T-cell (primary cell): ENCODE measurements at regions not wholly inside any gene's neighbourhood (a gene's known extent, or its start where the extent isn't known, plus 50 kb on each side); places are given as distances from the start of the nearest gene placed in this dataset.
"Not testable (repeated sequence)": the region's sequence is repeated elsewhere in the genome, so short reads cannot be mapped to it uniquely, and the experiment has no call there.

Experiments
- ATAC-seq, 4 experiments: fragments of 200-7000 bp in 3 of 4; fragments of 150-1000 bp in 1 of 4; cut with Tn5 transposase; replicated peaks in 1 of 4; 1 replicate in 3 of 4; 2 replicates in 1 of 4; pipeline ENCODE4 v1.10.0; 2021; ENCODE audit warnings: moderate library complexity in 3 of 4, mild to moderate bottlenecking in 2 of 4, moderate number of reproducible peaks in 1 of 4
- CTCF ChIA-PET, 2 donors: fragments of 300-600 bp; sonication (Branson Sonifier 250); formaldehyde crosslinking; loops; one replicate each; lab custom pipeline; 2022; ENCODE audit warnings: antibody characterized with exemption in 2 of 2; lab: Charles Lee
- POLR2A ChIA-PET, 2 donors: fragments of 300-600 bp; sonication (Branson Sonifier 250); formaldehyde crosslinking; loops; one replicate each; lab custom pipeline; 2022; ENCODE audit warnings: antibody characterized with exemption in 2 of 2; lab: Charles Lee
- DNase-seq, 35 experiments: peaks; one replicate each; pipeline versions ENCODE4 v3.0.0 to v3.0.0-alpha.2; 2013 to 2023
- H3K27ac ChIP-seq: one replicate; pipeline ENCODE4 v1.5.1; 2013; ENCODE audit warnings: low read length
- H3K27me3 ChIP-seq, 2 experiments: replicated peaks in 1 of 2; 1 replicate in 1 of 2; 2 replicates in 1 of 2; pipeline versions ENCODE4 v1.6.1 to v1.7.0; 2013; ENCODE audit warnings: low read length in 1 of 2, mixed read lengths in 1 of 2; ENCODE audit not compliant: control insufficient read depth in 2 of 2, insufficient read depth in 2 of 2; ENCODE audit errors: extremely low read depth in 1 of 2
- H3K36me3 ChIP-seq, 2 donors: 1 replicate in 1 of 2; 2 replicates in 1 of 2; pipeline versions ENCODE4 v1.6.1 to v1.7.0; 2013; ENCODE audit warnings: low read length in 1 of 2; ENCODE audit not compliant: control insufficient read depth in 2 of 2, insufficient read depth in 1 of 2; ENCODE audit errors: extremely low read depth in 1 of 2
- H3K4me1 ChIP-seq, 2 experiments: 1 replicate in 1 of 2; 2 replicates in 1 of 2; pipeline versions ENCODE4 v1.6.1 to v1.7.0; 2013; ENCODE audit warnings: low read length in 2 of 2, mixed read lengths in 1 of 2; ENCODE audit not compliant: insufficient read depth in 2 of 2, control insufficient read depth in 1 of 2; ENCODE audit errors: extremely low read depth in 1 of 2
- H3K4me3 ChIP-seq, 2 donors: 1 replicate in 1 of 2; 2 replicates in 1 of 2; pipeline versions ENCODE4 v1.5.1 to v1.7.0; 2013; ENCODE audit warnings: mild to moderate bottlenecking in 2 of 2, low read length in 1 of 2, moderate library complexity in 1 of 2; ENCODE audit not compliant: control insufficient read depth in 1 of 2; ENCODE audit errors: extremely low read depth in 1 of 2
- H3K9me3 ChIP-seq: 2 replicates; pipeline ENCODE4 v1.7.0; 2013
- H3K27ac Mint-ChIP-seq, 2 donors: one replicate each; pipeline ENCODE4 v1.8.0; 2020 to 2021; ENCODE audit warnings: mild to moderate bottlenecking in 2 of 2, mixed read lengths in 2 of 2
- H3K27me3 Mint-ChIP-seq, 2 donors: one replicate each; pipeline ENCODE4 v1.8.0; 2021 to 2022; ENCODE audit warnings: mixed read lengths in 2 of 2
- H3K36me3 Mint-ChIP-seq: one replicate; pipeline ENCODE4 v1.8.0; 2021; ENCODE audit warnings: mixed read lengths
- H3K4me1 Mint-ChIP-seq, 3 donors: one replicate each; pipeline ENCODE4 v1.8.0; 2020 to 2022; ENCODE audit warnings: mixed read lengths in 3 of 3, mild to moderate bottlenecking in 1 of 3
- H3K4me3 Mint-ChIP-seq, 3 donors: one replicate each; pipeline ENCODE4 v1.8.0; 2020 to 2022; ENCODE audit warnings: mild to moderate bottlenecking in 3 of 3, mixed read lengths in 3 of 3, moderate library complexity in 3 of 3
- H3K9me3 Mint-ChIP-seq, 3 donors: one replicate each; pipeline ENCODE4 v1.8.0; 2020 to 2022; ENCODE audit warnings: mixed read lengths in 3 of 3
- WGBS: methylation state at CpG from one replicate; pipeline ENCODE4 v1.1.5; 2013; ENCODE audit warnings: missing lambda C conversion rate; ENCODE audit not compliant: insufficient coverage; 5-methylcytosine and 5-hydroxymethylcytosine counted together

- no peaks in the 10 kb centered on the region for H3K36me3 Mint-ChIP-seq
- ChIA-PET POLR2A (no interaction called here), CTCF (interaction anchor here in 1 of 2 donors (0.7 kb wide), 1 partner anchor 1404 kb away, joined by 3 read pairs; no protein-coding TSS in a partner anchor)
- no peaks in the 10 kb centered on the region for H3K4me1 ChIP-seq
- H3K4me3 ChIP-seq: no peak overlapping the region
- no peak for DNase-seq
- H3K36me3 ChIP-seq: no peaks in the 10 kb centered on the region
- ATAC-seq: no peak
- H3K27ac ChIP-seq: no peak overlapping the region
- WGBS: 100% methylated on average over 1 of the region's 2 CpGs
- H3K9me3 ChIP-seq: no peaks in the 10 kb centered on the region
- H3K27me3 Mint-ChIP-seq: peaks cover 62 to 63% of the 10 kb centered on the region in 2 donors
- no peak overlapping the region for H3K4me3 Mint-ChIP-seq
- no peak overlapping the region for H3K27ac Mint-ChIP-seq
- H3K4me1 Mint-ChIP-seq: no peaks in the 10 kb centered on the region
- no peaks in the 10 kb centered on the region for H3K9me3 Mint-ChIP-seq
- H3K27me3 ChIP-seq: peaks cover 2 to 46% of the 10 kb centered on the region in 2 experiments
Observed at GRCh38 chr10:100647928-100648327, 97.5 kb upstream of the PAX2 start.

- no peak overlapping the region for H3K4me3 ChIP-seq
- CTCF ChIA-PET: no interaction called here
- H3K27me3 ChIP-seq: peaks cover 2 to 54% of the 10 kb centered on the region in 2 experiments
- WGBS: 89% methylated on average over 4 of the region's 7 CpGs
- no peaks in the 10 kb centered on the region for H3K9me3 Mint-ChIP-seq
- no peak overlapping the region for H3K27ac ChIP-seq
- peaks cover 67 to 69% of the 10 kb centered on the region in 2 donors for H3K27me3 Mint-ChIP-seq
- H3K4me3 Mint-ChIP-seq: no peak overlapping the region
- POLR2A ChIA-PET: no interaction called here
- H3K4me1 ChIP-seq: peaks cover 0 to 24% of the 10 kb centered on the region in 2 experiments
- H3K27ac Mint-ChIP-seq: no peak overlapping the region
- no peaks in the 10 kb centered on the region for H3K36me3 Mint-ChIP-seq
- peaks cover 15 to 18% (median 18%) of the 10 kb centered on the region in 3 donors for H3K4me1 Mint-ChIP-seq
- H3K36me3 ChIP-seq: no peaks in the 10 kb centered on the region
- DNase-seq (no peak), ATAC-seq (no peak)
- H3K9me3 ChIP-seq: no peaks in the 10 kb centered on the region
Observed at GRCh38 chr10:100650693-100651092, 94.7 kb upstream of the PAX2 start.

GRCh38 chr10:100651099-100651498 lies 94.3 kb upstream of the PAX2 start:
- ATAC-seq, H3K27ac Mint-ChIP-seq, DNase-seq, H3K9me3 ChIP-seq, POLR2A ChIA-PET, H3K27ac ChIP-seq, H3K9me3 Mint-ChIP-seq, H3K36me3 ChIP-seq, H3K4me3 Mint-ChIP-seq, CTCF ChIA-PET, H3K36me3 Mint-ChIP-seq, H3K4me3 ChIP-seq: not testable (repeated sequence)
- Histone ChIP-seq H3K4me1 (peaks cover 0 to 28% of the 10 kb centered on the region in 2 experiments), H3K27me3 (peaks cover 2 to 56% of the 10 kb centered on the region in 2 experiments)
- 81% methylated on average over 2 of the region's 3 CpGs for WGBS
- peaks cover 20 to 22% (median 22%) of the 10 kb centered on the region in 3 donors for H3K4me1 Mint-ChIP-seq
- peaks cover 69% of the 10 kb centered on the region in 2 donors for H3K27me3 Mint-ChIP-seq

GRCh38 chr10:100651916-100652315 lies 93.5 kb upstream of the PAX2 start:
- Histone ChIP-seq H3K27me3 (peaks cover 2 to 60% of the 10 kb centered on the region in 2 experiments), H3K36me3 (no peaks in the 10 kb centered on the region), H3K4me3 (no peak overlapping the region), H3K27ac (no peak overlapping the region), H3K9me3 (no peaks in the 10 kb centered on the region), H3K4me1 (peaks cover 0 to 29% of the 10 kb centered on the region in 2 experiments)
- WGBS: 90% methylated on average over 2 of the region's 6 CpGs
- Mint-ChIP-seq H3K36me3 (no peaks in the 10 kb centered on the region), H3K27me3 (peaks cover 62 to 66% of the 10 kb centered on the region in 2 donors), H3K4me3 (no peak overlapping the region), H3K9me3 (no peaks in the 10 kb centered on the region), H3K4me1 (peaks cover 20 to 23% (median 22%) of the 10 kb centered on the region in 3 donors), H3K27ac (peak overlapping the region in 1 of 2 donors; percentile 1)
- CTCF ChIA-PET: no interaction called here
- POLR2A ChIA-PET: no interaction called here
- no peak for DNase-seq
- no peak for ATAC-seq

GRCh38 chr10:100652406-100653135 lies 92.8 kb upstream of the PAX2 start:
- Mint-ChIP-seq H3K4me1 (peaks cover 20 to 24% (median 23%) of the 10 kb centered on the region in 3 donors), H3K36me3 (no peaks in the 10 kb centered on the region), H3K9me3 (no peaks in the 10 kb centered on the region), H3K4me3 (no peak overlapping the region), H3K27me3 (peaks cover 67% of the 10 kb centered on the region in 2 donors), H3K27ac (no peak overlapping the region)
- Histone ChIP-seq H3K4me1 (peaks cover 0 to 29% of the 10 kb centered on the region in 2 experiments), H3K9me3 (no peaks in the 10 kb centered on the region), H3K27me3 (peaks cover 4 to 64% of the 10 kb centered on the region in 2 experiments), H3K4me3 (no peak overlapping the region), H3K27ac (no peak overlapping the region), H3K36me3 (no peaks in the 10 kb centered on the region)
- ChIA-PET CTCF (no interaction called here), POLR2A (interaction anchor here in 1 of 2 donors (0.6 kb wide), 1 partner anchor 853 kb away, joined by 3 read pairs; no protein-coding TSS in a partner anchor)
- 27% methylated on average over 3 of the region's 7 CpGs for WGBS
- ATAC-seq (no peak), DNase-seq (no peak)

- no peaks in the 10 kb centered on the region for H3K9me3 Mint-ChIP-seq
- H3K4me3 ChIP-seq: no peak overlapping the region
- H3K27me3 Mint-ChIP-seq: peaks cover 70% of the 10 kb centered on the region in 2 donors
- ChIA-PET POLR2A (no interaction called here), CTCF (no interaction called here)
- peaks cover 9 to 65% of the 10 kb centered on the region in 2 experiments for H3K27me3 ChIP-seq
- H3K4me1 Mint-ChIP-seq: peaks cover 20 to 24% (median 23%) of the 10 kb centered on the region in 3 donors
- DNase-seq (no peak), ATAC-seq (no peak)
- H3K4me1 ChIP-seq: peaks cover 0 to 29% of the 10 kb centered on the region in 2 experiments
- no peaks in the 10 kb centered on the region for H3K36me3 ChIP-seq
- no peak overlapping the region for H3K27ac Mint-ChIP-seq
- H3K4me3 Mint-ChIP-seq: peak overlapping the region; percentile 19 to 91 (median 41)
- H3K36me3 Mint-ChIP-seq: no peaks in the 10 kb centered on the region
- H3K27ac ChIP-seq: no peak overlapping the region
- H3K9me3 ChIP-seq: no peaks in the 10 kb centered on the region
- WGBS: 0% methylated on average over 5 of the region's 9 CpGs
Observed at GRCh38 chr10:100653238-100653956, 92.0 kb upstream of the PAX2 start.
